ENCODE measurements at regions not wholly inside any gene's neighbourhood (a gene's known extent, or its start where the extent isn't known, plus 50 kb on each side); places are given as distances from the start of the nearest gene placed in this dataset.

DNA sequence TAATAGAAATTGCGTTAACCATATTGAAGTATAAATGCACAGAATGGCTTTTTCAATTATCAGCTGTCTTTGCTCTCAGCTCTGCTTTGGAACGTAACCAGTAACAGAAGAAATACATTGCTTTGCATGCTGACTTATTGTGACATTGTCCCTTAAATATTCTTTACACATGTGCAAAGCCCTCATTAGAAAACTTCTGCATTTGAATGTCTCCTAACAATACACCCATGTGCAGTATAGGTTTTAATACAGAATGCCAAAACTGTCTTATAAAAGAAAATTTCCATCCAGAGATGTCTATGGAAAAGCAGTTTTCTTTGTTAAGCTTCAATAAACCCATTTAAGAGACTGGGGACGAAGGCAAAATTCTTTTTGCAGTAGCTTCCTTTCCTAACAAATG is 560.3 kb upstream of the CHORDC1 start:
- ChIA-PET CTCF (no interaction called here), POLR2A (no interaction called here)
- H3K4me3 ChIP-seq (ENCODE audit: low read depth in 2 of 2, low read length in 2 of 2), result no peak overlapping the region
- no peaks in the 10 kb centered on the region for H3K36me3 ChIP-seq (ENCODE audit: control insufficient read depth, insufficient read depth, low read length)
- BruUV-seq (replicated peaks), result no TSS peak
- TF ChIP-seq TCF7L2 (IDR thresholded peaks at IDR 0.05; ENCODE audit: low read depth, low read length), result no peak
- no peak for TF ChIP-seq SIN3A (IDR thresholded peaks at IDR 0.05; ENCODE audit: borderline replicate concordance, insufficient read depth, low read depth, low read length)
- TF ChIP-seq, protein P1, sequence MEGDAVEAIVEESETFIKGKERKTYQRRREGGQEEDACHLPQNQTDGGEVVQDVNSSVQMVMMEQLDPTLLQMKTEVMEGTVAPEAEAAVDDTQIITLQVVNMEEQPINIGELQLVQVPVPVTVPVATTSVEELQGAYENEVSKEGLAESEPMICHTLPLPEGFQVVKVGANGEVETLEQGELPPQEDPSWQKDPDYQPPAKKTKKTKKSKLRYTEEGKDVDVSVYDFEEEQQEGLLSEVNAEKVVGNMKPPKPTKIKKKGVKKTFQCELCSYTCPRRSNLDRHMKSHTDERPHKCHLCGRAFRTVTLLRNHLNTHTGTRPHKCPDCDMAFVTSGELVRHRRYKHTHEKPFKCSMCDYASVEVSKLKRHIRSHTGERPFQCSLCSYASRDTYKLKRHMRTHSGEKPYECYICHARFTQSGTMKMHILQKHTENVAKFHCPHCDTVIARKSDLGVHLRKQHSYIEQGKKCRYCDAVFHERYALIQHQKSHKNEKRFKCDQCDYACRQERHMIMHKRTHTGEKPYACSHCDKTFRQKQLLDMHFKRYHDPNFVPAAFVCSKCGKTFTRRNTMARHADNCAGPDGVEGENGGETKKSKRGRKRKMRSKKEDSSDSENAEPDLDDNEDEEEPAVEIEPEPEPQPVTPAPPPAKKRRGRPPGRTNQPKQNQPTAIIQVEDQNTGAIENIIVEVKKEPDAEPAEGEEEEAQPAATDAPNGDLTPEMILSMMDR (IDR thresholded peaks at IDR 0.05), result no peak
- TF ChIP-seq POLR2AphosphoS5 (IDR thresholded peaks at IDR 0.05; ENCODE audit: low read depth, low read length), result no peak
- TF ChIP-seq, protein P2, sequence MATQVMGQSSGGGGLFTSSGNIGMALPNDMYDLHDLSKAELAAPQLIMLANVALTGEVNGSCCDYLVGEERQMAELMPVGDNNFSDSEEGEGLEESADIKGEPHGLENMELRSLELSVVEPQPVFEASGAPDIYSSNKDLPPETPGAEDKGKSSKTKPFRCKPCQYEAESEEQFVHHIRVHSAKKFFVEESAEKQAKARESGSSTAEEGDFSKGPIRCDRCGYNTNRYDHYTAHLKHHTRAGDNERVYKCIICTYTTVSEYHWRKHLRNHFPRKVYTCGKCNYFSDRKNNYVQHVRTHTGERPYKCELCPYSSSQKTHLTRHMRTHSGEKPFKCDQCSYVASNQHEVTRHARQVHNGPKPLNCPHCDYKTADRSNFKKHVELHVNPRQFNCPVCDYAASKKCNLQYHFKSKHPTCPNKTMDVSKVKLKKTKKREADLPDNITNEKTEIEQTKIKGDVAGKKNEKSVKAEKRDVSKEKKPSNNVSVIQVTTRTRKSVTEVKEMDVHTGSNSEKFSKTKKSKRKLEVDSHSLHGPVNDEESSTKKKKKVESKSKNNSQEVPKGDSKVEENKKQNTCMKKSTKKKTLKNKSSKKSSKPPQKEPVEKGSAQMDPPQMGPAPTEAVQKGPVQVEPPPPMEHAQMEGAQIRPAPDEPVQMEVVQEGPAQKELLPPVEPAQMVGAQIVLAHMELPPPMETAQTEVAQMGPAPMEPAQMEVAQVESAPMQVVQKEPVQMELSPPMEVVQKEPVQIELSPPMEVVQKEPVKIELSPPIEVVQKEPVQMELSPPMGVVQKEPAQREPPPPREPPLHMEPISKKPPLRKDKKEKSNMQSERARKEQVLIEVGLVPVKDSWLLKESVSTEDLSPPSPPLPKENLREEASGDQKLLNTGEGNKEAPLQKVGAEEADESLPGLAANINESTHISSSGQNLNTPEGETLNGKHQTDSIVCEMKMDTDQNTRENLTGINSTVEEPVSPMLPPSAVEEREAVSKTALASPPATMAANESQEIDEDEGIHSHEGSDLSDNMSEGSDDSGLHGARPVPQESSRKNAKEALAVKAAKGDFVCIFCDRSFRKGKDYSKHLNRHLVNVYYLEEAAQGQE (IDR thresholded peaks at IDR 0.05; ENCODE audit: insufficient read depth in 1 of 2, low read depth in 2 of 2, low read length in 1 of 2), result no peak
- H3K9me3 ChIP-seq (ENCODE audit: control insufficient read depth, insufficient read depth, low read depth, low read length), result peaks cover 3% of the 10 kb centered on the region; the same call in 1 of the 2 replicates
- in situ Hi-C loops (cut with HindIII; ENCODE audit: low pct_unique_long_range_greater_than_20kb, low sequenced_read_pairs) (no loop called here), intact Hi-C loops (cut with micrococcal nuclease; ENCODE audit: unreplicated experiment) (no loop called here)
- no peak overlapping the region for H3K27ac ChIP-seq (ENCODE audit: low read length)
- H3K27me3 ChIP-seq (ENCODE audit: control insufficient read depth, insufficient read depth, low read length), result no peaks in the 10 kb centered on the region
- no peak for ATAC-seq
- H3K4me1 ChIP-seq (ENCODE audit: control insufficient read depth, insufficient read depth, low read length), result no peaks in the 10 kb centered on the region
- no peak for DNase-seq (ENCODE audit: low read depth, low spot score)

DNA sequence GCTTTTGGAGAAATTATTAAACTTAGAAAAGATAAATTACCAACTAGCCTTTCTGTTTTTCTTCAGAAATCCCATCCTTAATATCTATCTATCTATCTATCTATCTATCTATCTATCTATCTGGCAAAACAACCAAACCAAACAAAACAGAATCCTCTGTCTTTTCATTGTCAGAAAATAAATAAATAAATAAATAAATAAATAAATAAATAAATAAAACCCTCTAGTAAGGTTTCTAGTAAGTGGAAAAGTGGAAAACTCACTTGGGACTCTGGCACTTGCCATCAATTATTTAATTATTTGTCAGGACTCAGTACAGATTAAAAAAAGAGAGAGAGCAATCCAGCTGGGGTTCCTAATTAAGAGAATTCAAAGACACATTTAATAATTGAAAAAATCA is 556.2 kb upstream of the CHORDC1 start:
- in situ Hi-C loops (cut with HindIII; ENCODE audit: low pct_unique_long_range_greater_than_20kb, low sequenced_read_pairs), result no loop called here

More for the DNA sequence above, 556.2 kb upstream of the CHORDC1 start:
- no peak for DNase-seq (ENCODE audit: low read depth, low spot score)
- CTCF ChIA-PET, result no interaction called here
- ATAC-seq, result no peak
- Histone ChIP-seq H3K9me3 (ENCODE audit: control insufficient read depth, insufficient read depth, low read depth, low read length) (no peaks in the 10 kb centered on the region), H3K36me3 (ENCODE audit: control insufficient read depth, insufficient read depth, low read length) (no peaks in the 10 kb centered on the region), H3K4me1 (ENCODE audit: control insufficient read depth, insufficient read depth, low read length) (no peaks in the 10 kb centered on the region), H3K4me3 (ENCODE audit: low read depth in 2 of 2, low read length in 2 of 2) (no peak overlapping the region), H3K27ac (ENCODE audit: low read length) (no peak overlapping the region), H3K27me3 (ENCODE audit: control insufficient read depth, insufficient read depth, low read length) (no peaks in the 10 kb centered on the region)
- intact Hi-C loops (cut with micrococcal nuclease; ENCODE audit: unreplicated experiment), result no loop called here
- POLR2A ChIA-PET, result no interaction called here
- BruUV-seq (replicated peaks), result no TSS peak
- no peak for TF ChIP-seq POLR2AphosphoS5 (IDR thresholded peaks at IDR 0.05; ENCODE audit: low read depth, low read length)
- TF ChIP-seq, protein P1 (IDR thresholded peaks at IDR 0.05), result no peak
- TF ChIP-seq, protein P2 (IDR thresholded peaks at IDR 0.05; ENCODE audit: insufficient read depth in 1 of 2, low read depth in 2 of 2, low read length in 1 of 2), result no peak
- no peak for TF ChIP-seq SIN3A (IDR thresholded peaks at IDR 0.05; ENCODE audit: borderline replicate concordance, insufficient read depth, low read depth, low read length)
- TF ChIP-seq TCF7L2 (IDR thresholded peaks at IDR 0.05; ENCODE audit: low read depth, low read length), result no peak
